Activated CD4-positive, alpha-beta T cell treated with anti-CD3 and anti-CD28 coated beads, Interleukin-2, amount 10 ng/mL, durations not matched to agents 7 days and 5 days (primary cell): ENCODE measurements at regions not wholly inside any gene's neighbourhood (a gene's known extent, or its start where the extent isn't known, plus 50 kb on each side); places are given as distances from the start of the nearest gene placed in this dataset.

ENCODE experiments used
- CTCF ChIA-PET: fragments of 350-600 bp; sonication (Branson Sonifier 250); formaldehyde crosslinking; loops from one replicate; lab custom pipeline; 2021; ENCODE audit warnings: antibody characterized with exemption; lab: Charles Lee
- POLR2A ChIA-PET: fragments of 350-600 bp; sonication (Branson Sonifier 250); formaldehyde crosslinking; loops from one replicate; lab custom pipeline; 2021; ENCODE audit warnings: antibody characterized with exemption; lab: Charles Lee
- DNase-seq: peaks from one replicate; pipeline ENCODE4 v3.0.0-alpha.2; 2020
- H3K27ac Mint-ChIP-seq: one replicate; pipeline ENCODE4 v1.8.0; 2021; ENCODE audit warnings: mild to moderate bottlenecking, moderate library complexity, mixed read lengths
- H3K27me3 Mint-ChIP-seq: one replicate; pipeline ENCODE4 v1.8.0; 2021; ENCODE audit warnings: mixed read lengths
- H3K36me3 Mint-ChIP-seq: one replicate; pipeline ENCODE4 v1.8.0; 2021; ENCODE audit warnings: low read depth, mixed read lengths
- H3K4me1 Mint-ChIP-seq: one replicate; pipeline ENCODE4 v1.8.0; 2021; ENCODE audit warnings: mixed read lengths
- H3K4me3 Mint-ChIP-seq: one replicate; pipeline ENCODE4 v1.8.0; 2021; ENCODE audit warnings: mild to moderate bottlenecking, moderate library complexity, mixed read lengths
- H3K9me3 Mint-ChIP-seq: one replicate; pipeline ENCODE4 v1.8.0; 2021; ENCODE audit warnings: mixed read lengths

DNA sequence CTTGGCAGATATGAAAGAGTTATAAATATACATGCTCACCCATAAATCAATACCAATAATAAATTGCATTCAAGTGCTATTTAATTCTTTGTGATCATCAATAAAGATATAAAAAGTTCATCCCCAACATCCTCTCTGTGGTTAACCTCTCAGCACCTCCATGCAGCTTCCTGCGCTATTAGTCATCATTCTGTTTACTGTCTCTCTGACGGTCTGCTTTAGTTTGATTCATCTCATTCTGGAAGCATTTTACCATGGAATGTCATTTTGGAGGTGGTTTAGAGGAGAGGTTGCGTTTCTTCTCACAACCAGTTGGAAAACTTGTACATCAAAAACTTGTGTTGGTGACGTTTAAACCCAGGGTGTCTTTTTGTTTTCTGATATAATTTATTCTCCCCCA is 486.6 kb downstream of the BRINP1 start:
- Mint-ChIP-seq H3K27me3 (no peaks in the 10 kb centered on the region), H3K4me3 (no peak overlapping the region), H3K9me3 (peaks cover 2% of the 10 kb centered on the region), H3K36me3 (no peaks in the 10 kb centered on the region), H3K27ac (no peak overlapping the region), H3K4me1 (no peaks in the 10 kb centered on the region)
- no peak for DNase-seq
- CTCF ChIA-PET: no interaction called here
- POLR2A ChIA-PET: no interaction called here

DNA sequence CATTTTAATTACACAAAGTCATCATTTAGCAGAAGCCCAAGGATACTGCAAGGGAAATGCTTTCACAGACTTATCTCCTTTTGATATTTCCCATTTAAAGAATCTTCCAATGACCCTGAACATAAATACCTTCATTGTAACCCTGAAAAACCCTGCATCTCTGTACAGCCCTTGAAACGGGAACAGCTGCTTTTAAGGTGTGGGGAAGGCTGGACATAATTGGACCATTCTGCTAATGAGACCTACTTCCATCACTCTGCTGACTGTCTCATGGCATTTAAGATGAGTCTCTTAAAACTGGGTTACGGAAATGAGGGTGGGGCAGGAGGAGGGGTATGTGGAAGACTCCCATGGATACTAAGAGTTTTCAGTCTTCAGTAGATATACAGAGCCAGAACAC is 485.8 kb downstream of the BRINP1 start:
- DNase-seq: no peak
- POLR2A ChIA-PET: no interaction called here
- CTCF ChIA-PET: no interaction called here
- no peak overlapping the region for H3K27ac Mint-ChIP-seq
- H3K36me3 Mint-ChIP-seq: no peaks in the 10 kb centered on the region
- H3K4me3 Mint-ChIP-seq: no peak overlapping the region
- no peaks in the 10 kb centered on the region for H3K27me3 Mint-ChIP-seq
- no peaks in the 10 kb centered on the region for H3K4me1 Mint-ChIP-seq
- peaks cover 2% of the 10 kb centered on the region for H3K9me3 Mint-ChIP-seq

- no peaks in the 10 kb centered on the region for H3K27me3 Mint-ChIP-seq
- no peaks in the 10 kb centered on the region for H3K36me3 Mint-ChIP-seq
- no peak overlapping the region for H3K27ac Mint-ChIP-seq
- H3K4me3 Mint-ChIP-seq: no peak overlapping the region
- no peak for DNase-seq
- peaks cover 5% of the 10 kb centered on the region for H3K9me3 Mint-ChIP-seq
- POLR2A ChIA-PET: no interaction called here
- no peaks in the 10 kb centered on the region for H3K4me1 Mint-ChIP-seq
- CTCF ChIA-PET: no interaction called here
These were observed 478.0 kb downstream of the BRINP1 start for GRCh38 chr9:118891213-118891612.

GRCh38 chr9:118896324-118897000 is 472.8 kb downstream of the BRINP1 start:
- Mint-ChIP-seq H3K36me3 (no peaks in the 10 kb centered on the region), H3K27ac (no peak overlapping the region), H3K4me3 (no peak overlapping the region), H3K4me1 (no peaks in the 10 kb centered on the region), H3K27me3 (no peaks in the 10 kb centered on the region), H3K9me3 (peaks cover 8% of the 10 kb centered on the region)
- POLR2A ChIA-PET: no interaction called here
- no peak for DNase-seq
- CTCF ChIA-PET: no interaction called here

DNA sequence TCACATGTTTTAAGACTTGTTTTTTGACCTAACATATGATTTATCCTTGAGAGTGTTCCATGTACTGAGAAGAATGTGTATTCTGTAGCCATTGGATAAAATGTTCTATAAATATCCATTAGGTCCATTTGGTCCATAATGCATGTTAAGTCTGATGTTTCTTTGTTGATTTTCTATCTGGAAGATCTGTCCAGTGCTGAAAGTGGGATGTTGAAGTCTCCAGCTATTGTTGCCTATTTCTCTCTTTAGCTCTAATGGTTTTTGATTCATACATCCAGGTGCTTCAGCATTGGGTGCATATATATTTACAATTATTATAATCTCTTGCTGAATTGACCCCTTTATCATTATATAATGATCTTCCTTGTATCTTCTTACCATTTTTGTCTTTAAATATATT is 451.1 kb downstream of the BRINP1 start:
- H3K9me3 Mint-ChIP-seq: peaks cover 7% of the 10 kb centered on the region
- H3K27me3 Mint-ChIP-seq: no peaks in the 10 kb centered on the region
- no peak overlapping the region for H3K27ac Mint-ChIP-seq
- no peak overlapping the region for H3K4me3 Mint-ChIP-seq
- no peak for DNase-seq
- ChIA-PET CTCF (no interaction called here), POLR2A (no interaction called here)
- no peaks in the 10 kb centered on the region for H3K36me3 Mint-ChIP-seq
- no peaks in the 10 kb centered on the region for H3K4me1 Mint-ChIP-seq

DNA sequence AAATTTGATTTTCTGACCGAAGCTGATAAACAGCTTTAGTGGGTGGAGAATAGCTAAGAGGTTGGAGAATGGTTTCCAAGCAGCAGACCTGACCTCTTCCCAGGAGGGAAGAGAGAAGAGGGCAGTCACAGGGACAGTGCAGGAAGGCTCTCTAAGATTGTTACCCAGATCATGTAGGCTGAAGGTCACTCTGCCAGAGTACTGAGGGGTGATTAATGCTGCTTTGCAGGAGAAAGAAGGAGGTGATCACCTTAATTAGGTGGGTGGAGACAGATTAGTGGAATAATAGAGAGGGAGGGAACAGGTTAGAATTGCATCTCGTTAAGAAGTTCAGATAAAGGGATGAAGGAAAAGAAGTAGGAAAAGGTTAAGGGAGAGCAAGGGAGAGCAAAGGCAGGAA is 440.5 kb downstream of the BRINP1 start:
- CTCF ChIA-PET: no interaction called here
- Mint-ChIP-seq H3K36me3 (no peaks in the 10 kb centered on the region), H3K9me3 (no peaks in the 10 kb centered on the region), H3K27ac (no peak overlapping the region), H3K27me3 (no peaks in the 10 kb centered on the region), H3K4me1 (no peaks in the 10 kb centered on the region), H3K4me3 (no peak overlapping the region)
- no peak for DNase-seq
- POLR2A ChIA-PET: no interaction called here

DNA sequence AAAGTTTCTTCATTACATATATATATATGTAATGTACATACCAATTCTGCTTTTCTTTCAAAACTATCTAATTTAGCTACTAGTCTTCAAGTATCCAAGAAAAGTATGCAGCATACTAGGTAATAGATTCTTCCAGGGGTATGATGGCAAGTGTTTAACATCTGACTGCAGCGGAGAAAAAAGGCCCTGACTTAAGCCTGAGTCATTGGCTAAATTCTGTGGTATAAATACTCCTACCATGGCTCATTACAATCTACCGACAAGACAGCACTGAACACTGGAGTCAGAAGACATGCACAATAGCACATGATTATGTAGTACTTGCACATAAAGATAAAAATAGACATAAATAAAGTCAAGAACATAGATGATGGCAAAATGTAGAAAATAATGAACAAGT is 439.9 kb downstream of the BRINP1 start:
- POLR2A ChIA-PET: no interaction called here
- no peak for DNase-seq
- H3K36me3 Mint-ChIP-seq: no peaks in the 10 kb centered on the region

DNA sequence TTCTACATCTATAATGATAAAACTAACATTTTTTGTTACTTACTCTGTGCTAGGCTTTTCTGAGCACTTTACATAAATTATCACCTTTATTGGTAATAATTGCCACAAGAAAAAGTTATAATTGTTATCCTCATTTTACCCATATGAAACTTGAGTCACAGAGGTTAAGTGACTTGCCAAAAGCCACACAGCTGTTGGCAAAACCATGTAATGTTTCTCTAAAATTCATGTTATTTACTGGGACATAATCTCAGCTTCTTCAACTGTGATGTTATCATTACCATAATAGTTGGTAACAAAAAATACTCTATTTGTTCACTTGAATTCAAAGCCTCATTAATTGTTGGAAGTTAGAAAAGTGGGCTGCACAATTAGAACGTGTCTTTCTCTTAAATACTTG is 437.3 kb downstream of the BRINP1 start:
- H3K36me3 Mint-ChIP-seq: no peaks in the 10 kb centered on the region
- CTCF ChIA-PET: no interaction called here
- POLR2A ChIA-PET: no interaction called here
- H3K4me1 Mint-ChIP-seq: no peaks in the 10 kb centered on the region
- DNase-seq: no peak
- no peak overlapping the region for H3K4me3 Mint-ChIP-seq
- no peaks in the 10 kb centered on the region for H3K27me3 Mint-ChIP-seq
- H3K9me3 Mint-ChIP-seq: no peaks in the 10 kb centered on the region
- H3K27ac Mint-ChIP-seq: no peak overlapping the region

More for the DNA sequence above, 439.9 kb downstream of the BRINP1 start:
- Mint-ChIP-seq H3K27ac (no peak overlapping the region), H3K4me3 (no peak overlapping the region), H3K4me1 (no peaks in the 10 kb centered on the region), H3K27me3 (no peaks in the 10 kb centered on the region), H3K9me3 (no peaks in the 10 kb centered on the region)
- CTCF ChIA-PET: no interaction called here

DNA sequence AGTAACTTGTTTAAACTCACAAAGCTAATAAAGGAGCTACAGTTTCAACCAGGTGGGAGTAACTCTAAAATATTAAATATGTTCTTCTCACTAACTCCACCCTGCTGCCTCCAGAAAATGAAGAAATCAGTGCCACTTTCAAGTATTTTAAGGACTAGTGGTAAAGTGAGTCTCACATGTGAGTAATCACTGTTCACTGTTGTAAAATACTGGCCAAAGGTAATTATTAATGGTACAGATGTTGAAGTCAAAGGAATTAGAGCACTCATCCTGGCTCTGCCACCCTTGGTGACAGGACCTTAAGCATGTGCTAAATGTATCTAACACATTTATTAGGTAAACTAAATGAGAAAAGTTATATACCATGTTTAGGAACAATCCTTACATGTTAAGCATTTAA is 430.7 kb downstream of the BRINP1 start:
- no peak for DNase-seq
- Mint-ChIP-seq H3K4me1 (no peaks in the 10 kb centered on the region), H3K27me3 (no peaks in the 10 kb centered on the region), H3K9me3 (no peaks in the 10 kb centered on the region), H3K27ac (no peak overlapping the region), H3K4me3 (no peak overlapping the region), H3K36me3 (no peaks in the 10 kb centered on the region)
- ChIA-PET CTCF (no interaction called here), POLR2A (no interaction called here)

DNA sequence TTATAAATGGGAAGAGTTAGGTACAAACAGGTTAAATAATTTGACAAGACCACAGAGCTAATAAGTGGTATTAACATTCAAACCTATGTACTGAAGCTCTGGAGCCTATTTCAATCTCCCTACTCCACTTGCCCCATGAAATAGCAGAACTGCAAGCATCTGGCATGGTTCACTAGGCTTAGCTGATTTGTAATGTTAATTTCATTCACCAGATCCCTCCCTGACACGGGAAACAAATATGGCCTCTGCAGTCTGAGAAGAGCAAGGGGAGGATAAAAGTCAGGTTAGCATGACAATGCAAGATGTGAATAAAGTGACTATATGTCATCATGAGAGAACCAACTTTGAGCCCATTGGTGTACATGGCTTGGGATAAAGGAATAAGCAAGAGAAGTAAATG is 428.8 kb downstream of the BRINP1 start:
- no peak overlapping the region for H3K4me3 Mint-ChIP-seq
- ChIA-PET POLR2A (no interaction called here), CTCF (no interaction called here)
- DNase-seq: no peak
- no peaks in the 10 kb centered on the region for H3K9me3 Mint-ChIP-seq
- no peak overlapping the region for H3K27ac Mint-ChIP-seq
- H3K27me3 Mint-ChIP-seq: no peaks in the 10 kb centered on the region
- no peaks in the 10 kb centered on the region for H3K36me3 Mint-ChIP-seq
- no peaks in the 10 kb centered on the region for H3K4me1 Mint-ChIP-seq

DNA sequence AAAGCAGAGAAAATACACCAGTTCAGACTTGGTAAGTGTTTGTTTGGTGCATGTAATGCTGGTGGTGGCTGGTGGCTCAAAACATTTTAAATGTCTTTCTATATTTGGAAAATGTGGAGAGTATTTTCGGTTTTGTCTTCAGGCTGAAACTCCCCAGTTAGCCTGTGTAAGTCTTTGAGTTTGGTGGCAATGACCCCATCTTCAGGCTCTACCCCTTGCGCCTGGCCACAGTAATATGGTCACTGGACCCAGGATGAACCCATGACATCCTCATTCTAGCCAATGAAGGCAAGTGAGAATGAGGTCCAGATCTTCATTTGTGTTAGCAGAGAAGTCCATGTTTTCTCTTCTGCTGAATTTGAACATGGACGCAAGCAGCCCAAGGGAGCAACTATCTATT is 422.6 kb downstream of the BRINP1 start:
- Mint-ChIP-seq H3K9me3 (peaks cover 3% of the 10 kb centered on the region), H3K27me3 (no peaks in the 10 kb centered on the region), H3K27ac (no peak overlapping the region), H3K36me3 (no peaks in the 10 kb centered on the region), H3K4me1 (no peaks in the 10 kb centered on the region), H3K4me3 (no peak overlapping the region)
- ChIA-PET CTCF (interaction anchor here (0.6 kb wide), 1 partner anchor 11 kb away, joined by 3 read pairs; no protein-coding TSS in a partner anchor), POLR2A (no interaction called here)
- DNase-seq: no peak

GRCh38 chr9:118954857-118955256 is 414.4 kb downstream of the BRINP1 start:
- H3K27ac Mint-ChIP-seq: no peak overlapping the region
- H3K4me3 Mint-ChIP-seq: no peak overlapping the region
- ChIA-PET POLR2A (no interaction called here), CTCF (no interaction called here)
- peaks cover 3% of the 10 kb centered on the region for H3K9me3 Mint-ChIP-seq
- no peak for DNase-seq
- H3K36me3 Mint-ChIP-seq: no peaks in the 10 kb centered on the region
- no peaks in the 10 kb centered on the region for H3K4me1 Mint-ChIP-seq
- no peaks in the 10 kb centered on the region for H3K27me3 Mint-ChIP-seq

- CTCF ChIA-PET: no interaction called here
- Mint-ChIP-seq H3K27ac (no peak overlapping the region), H3K27me3 (no peaks in the 10 kb centered on the region), H3K4me1 (no peaks in the 10 kb centered on the region), H3K4me3 (no peak overlapping the region), H3K36me3 (no peaks in the 10 kb centered on the region), H3K9me3 (no peaks in the 10 kb centered on the region)
- no peak for DNase-seq
- POLR2A ChIA-PET: no interaction called here
These were observed 411.6 kb downstream of the BRINP1 start for GRCh38 chr9:118957585-118957984.

- DNase-seq: no peak
- H3K4me3 Mint-ChIP-seq: no peak overlapping the region
- no peaks in the 10 kb centered on the region for H3K4me1 Mint-ChIP-seq
- no peak overlapping the region for H3K27ac Mint-ChIP-seq
- no peaks in the 10 kb centered on the region for H3K27me3 Mint-ChIP-seq
- no peaks in the 10 kb centered on the region for H3K36me3 Mint-ChIP-seq
- H3K9me3 Mint-ChIP-seq: no peaks in the 10 kb centered on the region
- CTCF ChIA-PET: no interaction called here
- POLR2A ChIA-PET: no interaction called here
These were observed 409.9 kb downstream of the BRINP1 start for GRCh38 chr9:118959366-118959765.
